Osteocyte (in vitro differentiated cells): ENCODE measurements at regions not wholly inside any gene's neighbourhood (a gene's known extent, or its start where the extent isn't known, plus 50 kb on each side); places are given as distances from the start of the nearest gene placed in this dataset.

Experiments
- DNase-seq: peaks from one replicate; pipeline ENCODE4 v3.0.0; 2021; ENCODE audit warnings: mixed read lengths; ENCODE audit not compliant: unreplicated experiment; ENCODE audit errors: extremely low spot score
- H3K27ac Mint-ChIP-seq: one replicate; pipeline ENCODE4 v1.8.0; 2021; ENCODE audit warnings: mild to moderate bottlenecking, mixed read lengths; ENCODE audit not compliant: unreplicated experiment
- H3K27me3 Mint-ChIP-seq: one replicate; pipeline ENCODE4 v1.8.0; 2021; ENCODE audit warnings: mixed read lengths; ENCODE audit not compliant: unreplicated experiment
- H3K36me3 Mint-ChIP-seq: one replicate; pipeline ENCODE4 v1.8.0; 2021; ENCODE audit warnings: mixed read lengths; ENCODE audit not compliant: unreplicated experiment
- H3K4me1 Mint-ChIP-seq: one replicate; pipeline ENCODE4 v1.8.0; 2021; ENCODE audit warnings: mixed read lengths; ENCODE audit not compliant: unreplicated experiment
- H3K4me3 Mint-ChIP-seq: one replicate; pipeline ENCODE4 v1.8.0; 2021; ENCODE audit warnings: mild to moderate bottlenecking, moderate library complexity, mixed read lengths; ENCODE audit not compliant: unreplicated experiment
- H3K9me3 Mint-ChIP-seq: one replicate; pipeline ENCODE4 v1.8.0; 2021; ENCODE audit warnings: mixed read lengths; ENCODE audit not compliant: unreplicated experiment
- CTCF ChIP-seq: fragments of 200-600 bp; sonication (generic); IDR thresholded peaks from 2 replicates; pipeline ENCODE4 v1.5.0; 2021; ENCODE audit warnings: antibody characterized with exemption, mild to moderate bottlenecking, moderate library complexity

- H3K27ac Mint-ChIP-seq = peak overlapping the region; percentile 88
- no peak overlapping the region for H3K4me3 Mint-ChIP-seq
- H3K9me3 Mint-ChIP-seq = no peaks in the 10 kb centered on the region
- H3K4me1 Mint-ChIP-seq = peaks cover 50% of the 10 kb centered on the region
- H3K27me3 Mint-ChIP-seq = no peaks in the 10 kb centered on the region
- no peak for DNase-seq
- H3K36me3 Mint-ChIP-seq = peaks cover 3% of the 10 kb centered on the region
- TF ChIP-seq CTCF = no peak
These were observed 86.6 kb upstream of the ERRFI1 start for GRCh38 chr1:8112611-8113261.

- H3K27me3 Mint-ChIP-seq = no peaks in the 10 kb centered on the region
- peaks cover 3% of the 10 kb centered on the region for H3K36me3 Mint-ChIP-seq
- H3K9me3 Mint-ChIP-seq = no peaks in the 10 kb centered on the region
- no peak overlapping the region for H3K27ac Mint-ChIP-seq
- TF ChIP-seq CTCF = no peak
- no peak for DNase-seq
- no peak overlapping the region for H3K4me3 Mint-ChIP-seq
- peaks cover 48% of the 10 kb centered on the region for H3K4me1 Mint-ChIP-seq
These were observed 85.5 kb upstream of the ERRFI1 start for GRCh38 chr1:8111560-8111959.

GRCh38 chr1:8109216-8109615 lies 83.1 kb upstream of the ERRFI1 start:
- H3K4me3 Mint-ChIP-seq = no peak overlapping the region
- no peak for DNase-seq
- no peaks in the 10 kb centered on the region for H3K27me3 Mint-ChIP-seq
- H3K4me1 Mint-ChIP-seq = peaks cover 33% of the 10 kb centered on the region
- no peaks in the 10 kb centered on the region for H3K9me3 Mint-ChIP-seq
- no peak for TF ChIP-seq CTCF
- peaks cover 3% of the 10 kb centered on the region for H3K36me3 Mint-ChIP-seq
- no peak overlapping the region for H3K27ac Mint-ChIP-seq

GRCh38 chr1:8107897-8108296 lies 81.8 kb upstream of the ERRFI1 start:
- no peak for TF ChIP-seq CTCF
- no peak overlapping the region for H3K4me3 Mint-ChIP-seq
- H3K27ac Mint-ChIP-seq = no peak overlapping the region
- H3K9me3 Mint-ChIP-seq = no peaks in the 10 kb centered on the region
- H3K4me1 Mint-ChIP-seq = peaks cover 20% of the 10 kb centered on the region
- no peaks in the 10 kb centered on the region for H3K27me3 Mint-ChIP-seq
- H3K36me3 Mint-ChIP-seq = peaks cover 3% of the 10 kb centered on the region
- no peak for DNase-seq

- H3K9me3 Mint-ChIP-seq = no peaks in the 10 kb centered on the region
- H3K4me1 Mint-ChIP-seq = peaks cover 12% of the 10 kb centered on the region
- H3K36me3 Mint-ChIP-seq = no peaks in the 10 kb centered on the region
- no peak overlapping the region for H3K4me3 Mint-ChIP-seq
- H3K27ac Mint-ChIP-seq = no peak overlapping the region
- DNase-seq = no peak
- no peak for TF ChIP-seq CTCF
- no peaks in the 10 kb centered on the region for H3K27me3 Mint-ChIP-seq
These were observed 78.4 kb upstream of the ERRFI1 start for GRCh38 chr1:8104278-8105236.
